ENCODE measurements at regions not wholly inside any gene's neighbourhood (a gene's known extent, or its start where the extent isn't known, plus 50 kb on each side); places are given as distances from the start of the nearest gene placed in this dataset.
"Not testable (repeated sequence)": the region's sequence is repeated elsewhere in the genome, so short reads cannot be mapped to it uniquely, and the experiment has no call there.

DNA sequence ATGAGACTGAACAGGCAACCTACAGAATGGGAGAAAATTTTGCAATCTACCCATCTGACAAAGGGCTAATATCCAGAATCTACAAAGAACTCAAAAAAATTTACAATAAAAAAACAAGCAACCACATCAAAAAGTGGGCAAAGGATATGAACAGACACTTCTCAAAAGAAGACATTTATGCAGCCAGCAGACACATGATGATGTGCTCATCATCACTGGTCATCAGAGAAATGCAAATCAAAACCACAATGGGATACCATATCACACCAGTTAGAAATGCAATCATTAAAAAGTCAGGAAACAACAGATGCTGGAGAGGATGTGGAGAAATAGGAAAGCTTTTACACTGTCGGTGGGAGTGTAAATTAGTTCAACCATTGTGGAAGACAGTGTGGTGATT lies 51.7 kb upstream of the PAXBP1 start:
- DNase-seq (ENCODE audit: low read depth, low spot score); POLR2A ChIA-PET; H3K9me3 ChIP-seq (ENCODE audit: control insufficient read depth, insufficient read depth, low read length); CTCF ChIA-PET; H3K27ac ChIP-seq (ENCODE audit: low read depth, low read length); H3K27me3 ChIP-seq (ENCODE audit: control insufficient read depth, insufficient read depth, low read length); H3K4me3 ChIP-seq (ENCODE audit: low read depth, low read length): not testable (repeated sequence)

DNA sequence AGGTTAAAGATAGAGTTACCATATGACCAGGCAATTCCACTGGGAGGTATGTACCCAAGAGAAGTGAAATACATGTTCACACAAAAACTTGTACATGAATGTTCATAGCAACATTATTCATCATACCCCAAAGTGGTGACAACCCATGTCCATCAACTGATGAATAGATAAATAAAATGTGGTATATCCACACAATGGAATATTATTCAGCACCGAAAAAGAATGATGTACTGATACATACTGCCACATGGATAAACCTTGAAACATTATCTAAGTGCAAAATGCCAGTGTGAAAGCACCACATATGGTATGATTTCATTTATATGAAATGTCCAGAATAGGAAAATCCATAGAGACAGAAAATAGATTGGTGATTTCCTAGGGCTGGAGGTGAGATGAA lies 53.4 kb upstream of the PAXBP1 start:
- POLR2A ChIA-PET: no interaction called here
- CTCF ChIA-PET: interaction anchor here (1.6 to 4.2 kb wide), 4 partner anchors 27 to 372 kb away, joined by 5 to 43 read pairs (median 12); partner anchors contain the start of gene PAXBP1

DNA sequence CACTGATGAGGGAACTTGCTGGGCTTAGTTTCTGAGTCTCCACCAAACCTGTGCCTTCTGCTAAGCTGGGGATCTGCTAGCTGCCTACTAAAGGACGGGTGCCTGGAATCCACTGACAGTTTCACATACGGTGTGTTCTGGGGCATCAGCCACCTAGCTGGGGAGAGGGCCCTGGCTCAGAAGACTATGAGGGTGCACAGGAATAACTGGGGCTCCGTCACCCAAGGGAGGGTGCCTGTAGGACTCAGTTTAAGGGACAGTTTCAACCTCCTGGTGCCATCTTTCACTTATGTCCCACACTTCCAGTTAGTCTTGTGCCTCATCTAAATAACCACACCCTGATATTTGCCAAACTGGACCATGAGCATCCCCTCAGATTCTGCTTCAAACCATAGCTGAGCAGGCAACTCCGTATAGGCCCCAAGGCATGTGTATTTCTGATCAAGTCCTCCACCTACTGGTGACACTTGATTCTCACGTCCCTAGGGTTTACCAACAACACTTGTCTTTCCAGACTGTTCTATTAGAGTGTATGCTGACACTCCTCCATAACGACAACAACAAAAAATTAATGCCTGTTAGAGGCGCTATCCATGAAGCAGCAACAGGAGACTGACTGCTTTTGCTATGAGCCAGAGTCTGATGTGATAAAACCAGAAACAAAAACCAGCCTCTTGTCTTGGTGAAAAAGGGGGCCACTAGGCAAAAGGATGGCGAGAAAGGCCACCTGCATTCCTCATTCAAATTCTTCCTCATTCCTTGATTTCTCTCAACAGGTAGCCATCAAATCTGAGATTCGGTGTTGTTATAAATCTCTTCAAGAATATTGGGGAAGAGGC lies 55.0 kb upstream of the PAXBP1 start:
- Histone ChIP-seq H3K27me3 (ENCODE audit: control insufficient read depth, insufficient read depth, low read length) (no peaks in the 10 kb centered on the region), H3K9me3 (ENCODE audit: control insufficient read depth, insufficient read depth, low read length) (no peaks in the 10 kb centered on the region), H3K4me3 (ENCODE audit: low read depth, low read length) (no peak overlapping the region), H3K27ac (ENCODE audit: low read depth, low read length) (no peak overlapping the region)
- POLR2A ChIA-PET: interaction anchor here (0.6 to 1.0 kb wide), 2 partner anchors 55 to 66 kb away, joined by 3 to 7 read pairs; partner anchors contain the start of gene PAXBP1
- peak; percentile 20 for DNase-seq (ENCODE audit: low read depth, low spot score)
- CTCF ChIA-PET: interaction anchor here (0.6 to 4.2 kb wide), 18 partner anchors 10 to 493 kb away, joined by 3 to 43 read pairs (median 4); partner anchors contain the start of gene PAXBP1
- TF ChIP-seq, protein P1, sequence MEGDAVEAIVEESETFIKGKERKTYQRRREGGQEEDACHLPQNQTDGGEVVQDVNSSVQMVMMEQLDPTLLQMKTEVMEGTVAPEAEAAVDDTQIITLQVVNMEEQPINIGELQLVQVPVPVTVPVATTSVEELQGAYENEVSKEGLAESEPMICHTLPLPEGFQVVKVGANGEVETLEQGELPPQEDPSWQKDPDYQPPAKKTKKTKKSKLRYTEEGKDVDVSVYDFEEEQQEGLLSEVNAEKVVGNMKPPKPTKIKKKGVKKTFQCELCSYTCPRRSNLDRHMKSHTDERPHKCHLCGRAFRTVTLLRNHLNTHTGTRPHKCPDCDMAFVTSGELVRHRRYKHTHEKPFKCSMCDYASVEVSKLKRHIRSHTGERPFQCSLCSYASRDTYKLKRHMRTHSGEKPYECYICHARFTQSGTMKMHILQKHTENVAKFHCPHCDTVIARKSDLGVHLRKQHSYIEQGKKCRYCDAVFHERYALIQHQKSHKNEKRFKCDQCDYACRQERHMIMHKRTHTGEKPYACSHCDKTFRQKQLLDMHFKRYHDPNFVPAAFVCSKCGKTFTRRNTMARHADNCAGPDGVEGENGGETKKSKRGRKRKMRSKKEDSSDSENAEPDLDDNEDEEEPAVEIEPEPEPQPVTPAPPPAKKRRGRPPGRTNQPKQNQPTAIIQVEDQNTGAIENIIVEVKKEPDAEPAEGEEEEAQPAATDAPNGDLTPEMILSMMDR (IDR thresholded peaks at IDR 0.05; ENCODE audit: low read depth, low read length): peak; percentile 65

More for the DNA sequence above, 53.4 kb upstream of the PAXBP1 start:
- no peaks in the 10 kb centered on the region for H3K27me3 ChIP-seq (ENCODE audit: control insufficient read depth, insufficient read depth, low read length)
- no peak overlapping the region for H3K4me3 ChIP-seq (ENCODE audit: low read depth, low read length)
- H3K27ac ChIP-seq (ENCODE audit: low read depth, low read length): no peak overlapping the region
- no peaks in the 10 kb centered on the region for H3K9me3 ChIP-seq (ENCODE audit: control insufficient read depth, insufficient read depth, low read length)
- TF ChIP-seq, protein P1 (IDR thresholded peaks at IDR 0.05; ENCODE audit: low read depth, low read length): no peak
- no peak for DNase-seq (ENCODE audit: low read depth, low spot score)

DNA sequence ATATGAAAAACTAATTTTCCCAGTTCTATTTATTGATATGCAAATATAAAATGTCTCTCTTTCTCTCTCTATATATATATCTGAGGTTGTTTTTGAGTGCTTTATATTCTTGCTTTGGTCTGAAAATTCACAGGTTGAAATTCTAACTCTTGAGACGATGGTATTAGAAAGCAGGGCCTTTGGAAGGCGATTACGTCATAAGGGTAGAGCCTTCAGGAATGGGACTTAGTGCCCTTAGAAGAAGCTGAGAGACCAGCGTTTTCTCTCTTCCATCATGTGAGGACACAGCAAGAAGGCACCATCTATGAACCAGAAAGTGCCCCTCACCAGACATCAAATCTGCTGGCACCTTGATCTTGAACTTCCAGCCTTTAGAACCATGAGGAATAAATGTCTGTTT lies 57.4 kb upstream of the PAXBP1 start:
- CTCF ChIA-PET: interaction anchor here (4.2 kb wide), 1 partner anchor 46 kb away, joined by 43 read pairs; no protein-coding TSS in a partner anchor
- no peaks in the 10 kb centered on the region for H3K9me3 ChIP-seq (ENCODE audit: control insufficient read depth, insufficient read depth, low read length)
- POLR2A ChIA-PET: no interaction called here
- no peak overlapping the region for H3K27ac ChIP-seq (ENCODE audit: low read depth, low read length)
- H3K27me3 ChIP-seq (ENCODE audit: control insufficient read depth, insufficient read depth, low read length): peaks cover 2% of the 10 kb centered on the region
- TF ChIP-seq, protein P1 (IDR thresholded peaks at IDR 0.05; ENCODE audit: low read depth, low read length): no peak
- no peak overlapping the region for H3K4me3 ChIP-seq (ENCODE audit: low read depth, low read length)
- no peak for DNase-seq (ENCODE audit: low read depth, low spot score)

DNA sequence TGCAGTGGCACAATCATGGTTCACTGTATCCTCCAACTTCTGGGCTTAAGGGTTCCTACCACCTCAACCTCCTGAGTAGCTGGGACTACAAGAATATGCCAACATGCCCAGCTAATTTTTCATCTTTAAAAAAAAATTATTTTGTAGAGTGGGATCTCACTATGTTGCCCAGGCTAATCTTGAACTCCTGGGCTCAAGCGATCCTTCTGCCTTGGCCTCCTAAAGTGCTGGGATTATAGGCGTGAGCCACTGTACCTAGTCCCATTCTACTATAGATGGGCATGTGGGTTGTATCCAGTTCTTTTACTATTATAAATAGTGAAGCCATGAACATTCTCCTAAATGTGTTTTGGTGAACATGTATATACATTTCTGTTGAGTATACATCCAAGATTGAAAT lies 57.9 kb upstream of the PAXBP1 start:
- ChIA-PET CTCF (no interaction called here), POLR2A (no interaction called here)
- no peaks in the 10 kb centered on the region for H3K9me3 ChIP-seq (ENCODE audit: control insufficient read depth, insufficient read depth, low read length)
- H3K27ac ChIP-seq (ENCODE audit: low read depth, low read length): no peak overlapping the region
- TF ChIP-seq, protein P1 (IDR thresholded peaks at IDR 0.05; ENCODE audit: low read depth, low read length): no peak
- H3K4me3 ChIP-seq (ENCODE audit: low read depth, low read length): no peak overlapping the region
- peaks cover 2% of the 10 kb centered on the region for H3K27me3 ChIP-seq (ENCODE audit: control insufficient read depth, insufficient read depth, low read length)
- no peak for DNase-seq (ENCODE audit: low read depth, low spot score)

DNA sequence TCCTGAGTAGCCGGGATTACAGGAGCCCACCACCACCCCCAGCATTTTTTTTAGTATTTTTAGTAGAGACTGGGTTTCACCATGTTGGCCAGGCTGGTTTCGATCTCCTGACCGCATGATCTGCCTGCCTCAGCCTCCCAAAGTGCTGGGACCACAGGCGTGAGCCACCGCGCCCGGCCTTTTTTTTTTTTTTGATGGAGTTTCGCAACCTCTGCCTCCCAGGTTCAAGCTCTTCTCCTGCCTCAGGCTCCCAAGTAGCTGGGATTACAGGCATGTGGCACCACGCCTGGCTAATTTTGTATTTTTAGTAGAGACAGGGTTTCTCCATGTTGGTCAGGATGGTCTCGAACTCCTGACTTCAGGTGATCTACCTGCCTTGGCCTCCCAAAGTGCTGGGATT lies 60.2 kb upstream of the PAXBP1 start:
- H3K4me3 ChIP-seq (ENCODE audit: low read depth, low read length); H3K9me3 ChIP-seq (ENCODE audit: control insufficient read depth, insufficient read depth, low read length); H3K27ac ChIP-seq (ENCODE audit: low read depth, low read length); DNase-seq (ENCODE audit: low read depth, low spot score); POLR2A ChIA-PET: not testable (repeated sequence)
- CTCF ChIA-PET: interaction anchor here (1.1 to 1.9 kb wide), 7 partner anchors 295 to 613 kb away, joined by 3 to 29 read pairs (median 5); no protein-coding TSS in a partner anchor
- peaks cover 13% of the 10 kb centered on the region for H3K27me3 ChIP-seq (ENCODE audit: control insufficient read depth, insufficient read depth, low read length)
